OCI-LY1 (cell line): ENCODE measurements at regions not wholly inside any gene's neighbourhood (a gene's known extent, or its start where the extent isn't known, plus 50 kb on each side); places are given as distances from the start of the nearest gene placed in this dataset.

Experiments
- EZH2 ChIP-seq: fragments of 200-600 bp; sonication (generic), shearing (Covaris generic); IDR thresholded peaks from 2 replicates; pipeline ENCODE4 v1.8.0; 2017; ENCODE audit warnings: borderline replicate concordance, mixed run types, mild to moderate bottlenecking, antibody characterized with exemption, low read length, moderate library complexity, mixed read lengths
- TF ChIP-seq, protein P1 (sequence below): fragments of 200-600 bp; sonication (generic), shearing (Covaris generic); IDR thresholded peaks from 2 replicates; pipeline ENCODE4 v1.5.1; 2017; ENCODE audit warnings: mild to moderate bottlenecking, antibody characterized with exemption, low read length, moderate library complexity, mixed read lengths

DNA sequence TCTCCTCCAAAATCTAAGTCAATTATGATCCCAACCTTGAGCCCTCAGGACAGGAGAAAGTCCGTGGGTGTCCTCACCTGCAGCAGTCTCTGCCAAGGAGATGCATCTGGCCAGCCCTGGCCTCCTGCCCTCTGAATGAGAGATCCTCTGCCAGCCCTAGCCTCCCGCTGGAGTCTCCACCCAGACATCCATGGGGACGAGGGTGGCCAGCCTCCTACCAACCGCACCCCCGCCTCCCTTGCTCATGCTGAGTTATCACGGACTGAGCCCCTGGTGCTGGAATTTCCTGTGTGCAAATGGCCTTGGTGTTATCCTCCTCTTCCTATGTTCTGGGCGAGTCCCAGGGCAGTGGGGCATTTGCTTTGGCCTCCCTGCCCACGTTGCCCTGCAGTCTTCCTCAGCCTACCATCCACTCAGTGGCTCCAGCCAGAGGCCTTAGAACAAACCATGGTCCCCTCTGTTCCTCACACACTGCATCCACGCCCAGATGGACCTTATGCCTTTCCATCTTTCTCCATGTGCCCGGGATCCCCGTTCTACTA, 116.4 kb downstream of the ACKR3 start:
- TF ChIP-seq, protein P1, sequence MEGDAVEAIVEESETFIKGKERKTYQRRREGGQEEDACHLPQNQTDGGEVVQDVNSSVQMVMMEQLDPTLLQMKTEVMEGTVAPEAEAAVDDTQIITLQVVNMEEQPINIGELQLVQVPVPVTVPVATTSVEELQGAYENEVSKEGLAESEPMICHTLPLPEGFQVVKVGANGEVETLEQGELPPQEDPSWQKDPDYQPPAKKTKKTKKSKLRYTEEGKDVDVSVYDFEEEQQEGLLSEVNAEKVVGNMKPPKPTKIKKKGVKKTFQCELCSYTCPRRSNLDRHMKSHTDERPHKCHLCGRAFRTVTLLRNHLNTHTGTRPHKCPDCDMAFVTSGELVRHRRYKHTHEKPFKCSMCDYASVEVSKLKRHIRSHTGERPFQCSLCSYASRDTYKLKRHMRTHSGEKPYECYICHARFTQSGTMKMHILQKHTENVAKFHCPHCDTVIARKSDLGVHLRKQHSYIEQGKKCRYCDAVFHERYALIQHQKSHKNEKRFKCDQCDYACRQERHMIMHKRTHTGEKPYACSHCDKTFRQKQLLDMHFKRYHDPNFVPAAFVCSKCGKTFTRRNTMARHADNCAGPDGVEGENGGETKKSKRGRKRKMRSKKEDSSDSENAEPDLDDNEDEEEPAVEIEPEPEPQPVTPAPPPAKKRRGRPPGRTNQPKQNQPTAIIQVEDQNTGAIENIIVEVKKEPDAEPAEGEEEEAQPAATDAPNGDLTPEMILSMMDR = no peak
- no peak for TF ChIP-seq EZH2
